ENCODE measurements at regions not wholly inside any gene's neighbourhood (a gene's known extent, or its start where the extent isn't known, plus 50 kb on each side); places are given as distances from the start of the nearest gene placed in this dataset.

- POLR2A ChIA-PET: no interaction called here
Measured at GRCh38 chr10:33819206-33819605, 484.7 kb upstream of the NRP1 start.

GRCh38 chr10:33818343-33818742 lies 483.9 kb upstream of the NRP1 start:
- Histone ChIP-seq H3K27me3 (ENCODE audit: control insufficient read depth in 2 of 2, insufficient read depth in 2 of 2, low read length in 2 of 2) (no peaks in the 10 kb centered on the region), H3K27ac (ENCODE audit: low read depth, low read length) (no peak overlapping the region), H3K4me3 (ENCODE audit: low read length) (no peak overlapping the region), H3K9me3 (ENCODE audit: control insufficient read depth in 2 of 3, low read length in 3 of 3) (no peaks in the 10 kb centered on the region), H3K36me3 (ENCODE audit: control insufficient read depth in 2 of 3, insufficient read depth in 3 of 3, low read length in 3 of 3) (no peaks in the 10 kb centered on the region), H3K4me1 (ENCODE audit: control insufficient read depth in 2 of 2, insufficient read depth in 2 of 2, low read length in 2 of 2) (no peaks in the 10 kb centered on the region)
- Mint-ChIP-seq H3K27me3 (peaks cover 0 to 7% (median 0%) of the 10 kb centered on the region in 5 donors), H3K4me3 (no peak overlapping the region), H3K36me3 (no peaks in the 10 kb centered on the region), H3K9me3 (peaks cover 0 to 3% (median 0%) of the 10 kb centered on the region in 11 donors), H3K27ac (no peak overlapping the region), H3K4me1 (peaks cover 0 to 6% (median 0%) of the 10 kb centered on the region in 7 donors)
- ATAC-seq: no peak
- intact Hi-C loops (cut with micrococcal nuclease): no loop called here
- CTCF ChIA-PET: no interaction called here
- no peak for DNase-seq
- POLR2A ChIA-PET: no interaction called here

More at GRCh38 chr10:33819206-33819605, 484.7 kb upstream of the NRP1 start:
- ATAC-seq: no peak
- peaks cover 0 to 2% (median 0%) of the 10 kb centered on the region in 11 donors for H3K9me3 Mint-ChIP-seq
- Histone ChIP-seq H3K9me3 (ENCODE audit: control insufficient read depth in 2 of 3, low read length in 3 of 3) (no peaks in the 10 kb centered on the region), H3K27ac (ENCODE audit: low read depth, low read length) (no peak overlapping the region), H3K4me3 (ENCODE audit: low read length) (no peak overlapping the region), H3K36me3 (ENCODE audit: control insufficient read depth in 2 of 3, insufficient read depth in 3 of 3, low read length in 3 of 3) (no peaks in the 10 kb centered on the region), H3K27me3 (ENCODE audit: control insufficient read depth in 2 of 2, insufficient read depth in 2 of 2, low read length in 2 of 2) (no peaks in the 10 kb centered on the region), H3K4me1 (ENCODE audit: control insufficient read depth in 2 of 2, insufficient read depth in 2 of 2, low read length in 2 of 2) (no peaks in the 10 kb centered on the region)
- no peaks in the 10 kb centered on the region for H3K36me3 Mint-ChIP-seq
- DNase-seq: no peak
- H3K27ac Mint-ChIP-seq: no peak overlapping the region
- H3K4me1 Mint-ChIP-seq: peaks cover 0 to 6% (median 0%) of the 10 kb centered on the region in 7 donors
- no peak overlapping the region for H3K4me3 Mint-ChIP-seq
- intact Hi-C loops (cut with micrococcal nuclease): no loop called here
- peaks cover 0 to 8% (median 0%) of the 10 kb centered on the region in 5 donors for H3K27me3 Mint-ChIP-seq
- CTCF ChIA-PET: no interaction called here

GRCh38 chr10:33817605-33818004 lies 483.1 kb upstream of the NRP1 start:
- intact Hi-C loops (cut with micrococcal nuclease): no loop called here
- no peak overlapping the region for H3K27ac Mint-ChIP-seq

GRCh38 chr10:33815776-33816175 lies 481.3 kb upstream of the NRP1 start:
- H3K36me3 ChIP-seq (ENCODE audit: control insufficient read depth in 2 of 3, insufficient read depth in 3 of 3, low read length in 3 of 3): no peaks in the 10 kb centered on the region
- CTCF ChIA-PET: no interaction called here
- H3K4me3 Mint-ChIP-seq: no peak overlapping the region
- H3K27me3 Mint-ChIP-seq: peaks cover 0 to 9% (median 0%) of the 10 kb centered on the region in 5 donors
- H3K4me1 Mint-ChIP-seq: peaks cover 0 to 6% (median 0%) of the 10 kb centered on the region in 7 donors
- POLR2A ChIA-PET: no interaction called here
- H3K27ac ChIP-seq (ENCODE audit: low read depth, low read length): no peak overlapping the region
- H3K4me1 ChIP-seq (ENCODE audit: control insufficient read depth in 2 of 2, insufficient read depth in 2 of 2, low read length in 2 of 2): no peaks in the 10 kb centered on the region
- ATAC-seq (no peak), DNase-seq (no peak)
- H3K36me3 Mint-ChIP-seq: no peaks in the 10 kb centered on the region
- intact Hi-C loops (cut with micrococcal nuclease): no loop called here
- peaks cover 0 to 3% (median 0%) of the 10 kb centered on the region in 11 donors for H3K9me3 Mint-ChIP-seq
- no peak overlapping the region for H3K27ac Mint-ChIP-seq
- no peaks in the 10 kb centered on the region for H3K9me3 ChIP-seq (ENCODE audit: control insufficient read depth in 2 of 3, low read length in 3 of 3)
- H3K27me3 ChIP-seq (ENCODE audit: control insufficient read depth in 2 of 2, insufficient read depth in 2 of 2, low read length in 2 of 2): no peaks in the 10 kb centered on the region
- H3K4me3 ChIP-seq (ENCODE audit: low read length): no peak overlapping the region

More at GRCh38 chr10:33817605-33818004, 483.1 kb upstream of the NRP1 start:
- DNase-seq (no peak), ATAC-seq (no peak)
- CTCF ChIA-PET: no interaction called here
- Mint-ChIP-seq H3K4me1 (peaks cover 0 to 6% (median 0%) of the 10 kb centered on the region in 7 donors), H3K9me3 (peaks cover 0 to 3% (median 0%) of the 10 kb centered on the region in 11 donors), H3K36me3 (no peaks in the 10 kb centered on the region), H3K27me3 (peaks cover 0 to 4% (median 0%) of the 10 kb centered on the region in 5 donors), H3K4me3 (no peak overlapping the region)
- POLR2A ChIA-PET: no interaction called here
- no peaks in the 10 kb centered on the region for H3K4me1 ChIP-seq (ENCODE audit: control insufficient read depth in 2 of 2, insufficient read depth in 2 of 2, low read length in 2 of 2)
- no peaks in the 10 kb centered on the region for H3K36me3 ChIP-seq (ENCODE audit: control insufficient read depth in 2 of 3, insufficient read depth in 3 of 3, low read length in 3 of 3)
- H3K9me3 ChIP-seq (ENCODE audit: control insufficient read depth in 2 of 3, low read length in 3 of 3): no peaks in the 10 kb centered on the region
- H3K4me3 ChIP-seq (ENCODE audit: low read length): no peak overlapping the region
- no peaks in the 10 kb centered on the region for H3K27me3 ChIP-seq (ENCODE audit: control insufficient read depth in 2 of 2, insufficient read depth in 2 of 2, low read length in 2 of 2)
- H3K27ac ChIP-seq (ENCODE audit: low read depth, low read length): no peak overlapping the region

- POLR2A ChIA-PET: no interaction called here
- no peaks in the 10 kb centered on the region for H3K9me3 ChIP-seq (ENCODE audit: control insufficient read depth in 2 of 3, low read length in 3 of 3)
Measured at GRCh38 chr10:33813871-33814270, 479.4 kb upstream of the NRP1 start.

GRCh38 chr10:33813415-33813814 lies 478.9 kb upstream of the NRP1 start:
- Mint-ChIP-seq H3K36me3 (no peaks in the 10 kb centered on the region), H3K4me1 (peaks cover 0 to 4% (median 0%) of the 10 kb centered on the region in 7 donors), H3K9me3 (peaks cover 0 to 3% (median 0%) of the 10 kb centered on the region in 11 donors), H3K27ac (no peak overlapping the region), H3K4me3 (no peak overlapping the region), H3K27me3 (peaks cover 0 to 4% (median under 1%) of the 10 kb centered on the region in 5 donors)
- ChIA-PET CTCF (interaction anchor here (0.6 kb wide), 1 partner anchor 610 kb away, joined by 3 read pairs; no protein-coding TSS in a partner anchor), POLR2A (no interaction called here)
- no peaks in the 10 kb centered on the region for H3K36me3 ChIP-seq (ENCODE audit: control insufficient read depth in 2 of 3, insufficient read depth in 3 of 3, low read length in 3 of 3)
- DNase-seq (no peak), ATAC-seq (no peak)
- H3K4me1 ChIP-seq (ENCODE audit: control insufficient read depth in 2 of 2, insufficient read depth in 2 of 2, low read length in 2 of 2): no peaks in the 10 kb centered on the region
- H3K9me3 ChIP-seq (ENCODE audit: control insufficient read depth in 2 of 3, low read length in 3 of 3): no peaks in the 10 kb centered on the region
- H3K27ac ChIP-seq (ENCODE audit: low read depth, low read length): no peak overlapping the region
- no peak overlapping the region for H3K4me3 ChIP-seq (ENCODE audit: low read length)
- no peaks in the 10 kb centered on the region for H3K27me3 ChIP-seq (ENCODE audit: control insufficient read depth in 2 of 2, insufficient read depth in 2 of 2, low read length in 2 of 2)
- intact Hi-C loops (cut with micrococcal nuclease): no loop called here

More at GRCh38 chr10:33813871-33814270, 479.4 kb upstream of the NRP1 start:
- Histone ChIP-seq H3K36me3 (ENCODE audit: control insufficient read depth in 2 of 3, insufficient read depth in 3 of 3, low read length in 3 of 3) (no peaks in the 10 kb centered on the region), H3K4me1 (ENCODE audit: control insufficient read depth in 2 of 2, insufficient read depth in 2 of 2, low read length in 2 of 2) (no peaks in the 10 kb centered on the region), H3K27ac (ENCODE audit: low read depth, low read length) (no peak overlapping the region), H3K27me3 (ENCODE audit: control insufficient read depth in 2 of 2, insufficient read depth in 2 of 2, low read length in 2 of 2) (no peaks in the 10 kb centered on the region), H3K4me3 (ENCODE audit: low read length) (no peak overlapping the region)
- ATAC-seq: no peak
- Mint-ChIP-seq H3K27me3 (peaks cover 0 to 4% (median 0%) of the 10 kb centered on the region in 5 donors), H3K36me3 (no peaks in the 10 kb centered on the region), H3K4me3 (no peak overlapping the region), H3K27ac (no peak overlapping the region), H3K4me1 (peaks cover 0 to 6% (median 0%) of the 10 kb centered on the region in 7 donors), H3K9me3 (peaks cover 0 to 3% (median 0%) of the 10 kb centered on the region in 11 donors)
- DNase-seq: no peak
- intact Hi-C loops (cut with micrococcal nuclease): no loop called here
- CTCF ChIA-PET: no interaction called here

- Mint-ChIP-seq H3K36me3 (no peaks in the 10 kb centered on the region), H3K4me1 (no peaks in the 10 kb centered on the region), H3K27me3 (peaks cover 0 to 8% (median 4%) of the 10 kb centered on the region in 5 donors), H3K4me3 (no peak overlapping the region), H3K9me3 (peaks cover 0 to 3% (median 0%) of the 10 kb centered on the region in 11 donors), H3K27ac (no peak overlapping the region)
- no peaks in the 10 kb centered on the region for H3K4me1 ChIP-seq (ENCODE audit: control insufficient read depth in 2 of 2, insufficient read depth in 2 of 2, low read length in 2 of 2)
- no peak for DNase-seq
- no peaks in the 10 kb centered on the region for H3K27me3 ChIP-seq (ENCODE audit: control insufficient read depth in 2 of 2, insufficient read depth in 2 of 2, low read length in 2 of 2)
- ChIA-PET POLR2A (no interaction called here), CTCF (no interaction called here)
- H3K36me3 ChIP-seq (ENCODE audit: control insufficient read depth in 2 of 3, insufficient read depth in 3 of 3, low read length in 3 of 3): no peaks in the 10 kb centered on the region
- no peak for ATAC-seq
- intact Hi-C loops (cut with micrococcal nuclease): no loop called here
- no peaks in the 10 kb centered on the region for H3K9me3 ChIP-seq (ENCODE audit: control insufficient read depth in 2 of 3, low read length in 3 of 3)
- no peak overlapping the region for H3K4me3 ChIP-seq (ENCODE audit: low read length)
- H3K27ac ChIP-seq (ENCODE audit: low read depth, low read length): no peak overlapping the region
Measured at GRCh38 chr10:33812586-33812985, 478.1 kb upstream of the NRP1 start.

Measured in naive thymus-derived CD4-positive, alpha-beta T cell (primary cell).